HG02938 (cell line): ENCODE measurements at regions not wholly inside any gene's neighbourhood (a gene's known extent, or its start where the extent isn't known, plus 50 kb on each side); places are given as distances from the start of the nearest gene placed in this dataset.

Source experiments
- ATAC-seq: cut with Tn5 transposase; IDR thresholded peaks from one replicate; pipeline ENCODE4 v1.9.1; 2021; ENCODE audit warnings: mild to moderate bottlenecking, moderate library complexity; ENCODE audit not compliant: unreplicated experiment

DNA sequence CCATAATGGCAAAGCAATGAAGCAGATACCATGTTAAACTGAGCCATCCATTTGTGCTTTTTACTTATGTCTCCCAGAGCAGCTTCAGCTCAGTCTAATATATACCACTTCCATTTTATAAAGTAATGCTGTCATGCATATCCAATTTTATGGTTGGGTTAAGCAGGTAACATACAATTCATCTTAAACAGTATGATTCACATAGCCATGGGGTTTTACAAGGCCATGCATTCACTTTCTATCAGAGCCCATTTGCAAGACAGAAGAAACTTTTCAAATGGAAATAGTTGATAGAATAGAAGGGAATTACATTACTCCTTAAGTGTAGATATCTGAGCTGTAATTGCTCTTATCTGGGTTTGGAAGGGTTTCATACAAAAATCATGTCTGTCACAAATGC lies 580.5 kb upstream of the CXADR start:
- ATAC-seq, result no peak

GRCh38 chr21:16942703-16943102 lies 570.1 kb upstream of the CXADR start:
- ATAC-seq, result no peak

- no peak for ATAC-seq
Observed at GRCh38 chr21:16943231-16943630, 569.6 kb upstream of the CXADR start.

DNA sequence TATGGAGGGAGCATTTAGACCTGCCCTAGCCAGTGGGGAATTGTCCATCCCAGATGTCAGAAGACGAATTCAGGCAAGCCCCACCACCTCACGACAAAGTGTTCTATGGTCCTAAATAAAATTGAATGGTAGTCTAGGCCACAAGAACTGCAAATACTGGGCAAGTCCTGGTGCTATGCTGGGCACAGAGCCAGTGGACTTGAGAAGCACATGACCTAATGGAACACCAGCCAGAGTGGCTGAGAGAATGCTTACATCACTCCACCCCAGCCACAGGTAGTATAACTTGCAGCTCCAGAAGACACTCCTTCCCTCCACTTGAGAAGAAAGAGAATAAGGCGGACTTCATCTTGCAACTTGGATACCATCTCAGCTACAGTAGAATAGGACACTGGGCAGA lies 567.3 kb upstream of the CXADR start:
- no peak for ATAC-seq

- no peak for ATAC-seq
Observed at GRCh38 chr21:16956824-16957223, 556.0 kb upstream of the CXADR start.

DNA sequence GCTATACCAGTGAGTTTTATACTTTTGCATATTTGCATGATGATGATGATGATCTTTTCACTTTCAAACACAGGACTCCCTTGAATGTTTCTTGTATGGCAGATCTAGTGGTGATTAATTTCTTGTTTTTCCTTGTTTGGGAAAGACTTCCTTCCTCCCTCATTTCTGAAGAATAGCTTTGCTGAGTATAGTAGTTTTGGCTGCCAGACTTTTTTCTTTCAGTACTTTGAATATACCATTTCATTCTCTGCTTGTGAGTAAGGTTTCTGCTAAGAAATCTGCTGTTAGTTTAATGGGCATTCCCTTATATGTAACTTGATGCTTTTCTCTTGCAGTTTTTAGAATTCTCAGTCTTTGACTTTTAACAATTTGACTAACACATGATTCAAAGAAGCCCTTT lies 547.4 kb upstream of the CXADR start:
- no peak for ATAC-seq

GRCh38 chr21:16968436-16968835 lies 544.4 kb upstream of the CXADR start:
- ATAC-seq, result no peak

GRCh38 chr21:16969636-16970035 lies 543.2 kb upstream of the CXADR start:
- ATAC-seq, result no peak

GRCh38 chr21:16974060-16974459 lies 538.8 kb upstream of the CXADR start:
- ATAC-seq, result no peak

DNA sequence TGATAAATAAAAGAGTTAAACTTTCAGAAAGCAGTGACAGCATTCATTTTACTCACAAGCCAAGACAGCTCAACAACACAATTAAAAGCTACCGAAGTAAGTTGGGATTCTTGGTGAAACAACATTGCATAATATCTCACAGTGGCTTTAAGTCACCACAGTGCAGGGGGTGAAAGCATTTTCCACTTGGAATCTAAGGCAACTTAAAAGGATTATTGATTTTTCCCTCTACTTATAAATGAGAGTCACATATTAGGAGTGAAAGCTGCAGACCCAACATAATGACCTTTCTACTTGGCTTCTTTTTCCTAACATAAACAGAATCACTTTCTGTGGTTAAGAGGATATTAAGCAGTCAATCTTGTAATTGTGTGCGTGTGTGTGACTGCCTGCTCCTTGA lies 536.6 kb upstream of the CXADR start:
- ATAC-seq, result no peak

- no peak for ATAC-seq
Observed at GRCh38 chr21:16978309-16978895, 534.4 kb upstream of the CXADR start.

DNA sequence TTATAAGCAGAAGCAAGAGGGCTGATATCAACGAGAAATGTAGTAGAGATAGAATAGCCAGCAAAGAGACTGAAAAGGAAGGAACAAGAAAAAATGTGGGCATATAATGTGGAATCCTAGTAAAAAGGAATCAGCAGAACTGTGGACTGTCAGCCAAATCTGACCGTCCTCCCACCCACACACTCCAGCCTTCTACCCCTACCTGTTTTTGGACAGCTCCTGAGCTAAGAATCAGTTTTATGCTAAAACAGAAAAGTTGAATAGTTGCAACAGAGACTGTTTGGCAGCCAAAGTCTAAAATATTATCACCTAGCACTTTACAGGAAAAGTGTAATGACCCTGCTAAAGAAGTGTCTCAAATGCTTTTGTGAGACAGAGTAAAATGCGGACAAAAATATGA lies 533.3 kb upstream of the CXADR start:
- ATAC-seq, result no peak

- ATAC-seq, result no peak
Observed at GRCh38 chr21:16983420-16983819, 529.4 kb upstream of the CXADR start.

DNA sequence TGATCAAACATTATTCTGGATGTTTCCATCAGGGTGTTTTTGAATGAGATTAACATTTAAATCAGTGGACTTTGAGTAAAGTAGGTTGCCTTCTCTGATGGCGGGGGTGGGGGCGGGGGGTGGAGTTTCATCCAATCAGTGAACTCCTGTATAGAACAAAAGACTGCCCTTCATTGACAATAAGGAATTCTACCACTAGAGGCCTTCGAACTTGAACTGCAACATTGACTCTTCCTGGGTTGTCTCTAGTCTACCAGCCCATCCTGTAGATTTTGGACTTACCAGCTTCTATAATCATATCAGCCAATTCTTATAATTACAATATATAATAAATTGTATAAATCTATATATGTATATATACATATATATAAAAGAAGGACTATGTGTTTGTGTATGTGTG lies 520.4 kb upstream of the CXADR start:
- no peak for ATAC-seq

DNA sequence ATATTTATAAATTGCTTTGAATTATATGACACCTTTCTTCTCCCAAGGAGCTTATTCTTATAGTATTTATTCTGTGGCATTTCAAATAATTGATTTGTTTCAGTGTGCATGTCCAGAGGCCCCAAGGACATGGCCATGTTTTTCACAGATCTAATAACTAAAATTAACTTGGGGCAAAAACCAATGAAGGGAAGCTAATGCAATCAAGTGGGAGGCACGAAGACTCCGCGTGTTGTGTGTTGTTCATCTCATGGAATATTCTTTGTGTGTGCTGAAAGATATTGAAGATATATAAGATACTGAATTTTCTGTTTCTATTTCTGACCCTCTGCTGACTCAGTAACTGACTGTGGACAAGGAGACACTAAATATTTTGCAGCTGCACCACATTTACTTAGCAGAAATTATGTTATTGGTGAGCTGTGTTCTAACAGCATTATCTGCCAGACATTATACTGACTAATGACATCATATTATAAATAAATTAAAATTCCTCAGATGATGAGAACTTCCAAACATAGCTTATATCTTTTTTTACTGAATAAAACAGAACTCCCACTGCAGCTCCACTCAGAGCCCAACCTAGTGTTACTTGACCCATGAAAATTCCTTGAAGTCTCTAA lies 519.3 kb upstream of the CXADR start:
- ATAC-seq, result no peak

- no peak for ATAC-seq
Observed at GRCh38 chr21:17002594-17003257, 510.1 kb upstream of the CXADR start.

DNA sequence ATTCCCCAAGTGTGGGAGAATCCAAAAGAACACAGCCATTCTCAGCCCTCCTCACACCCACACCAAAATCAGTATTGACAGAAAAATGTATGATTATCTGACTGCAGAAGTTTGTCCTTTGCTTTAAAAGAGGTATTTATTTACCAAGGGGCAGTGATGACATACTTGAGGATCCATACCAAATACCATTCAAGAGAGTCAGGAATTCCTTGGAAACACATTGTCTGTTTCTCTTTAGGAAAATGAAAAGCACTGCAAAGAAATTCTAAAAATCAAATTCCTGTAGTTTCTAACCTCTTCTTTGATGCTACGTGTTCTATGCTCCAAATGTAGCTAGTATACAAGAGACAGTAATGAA lies 509.6 kb upstream of the CXADR start:
- no peak for ATAC-seq

DNA sequence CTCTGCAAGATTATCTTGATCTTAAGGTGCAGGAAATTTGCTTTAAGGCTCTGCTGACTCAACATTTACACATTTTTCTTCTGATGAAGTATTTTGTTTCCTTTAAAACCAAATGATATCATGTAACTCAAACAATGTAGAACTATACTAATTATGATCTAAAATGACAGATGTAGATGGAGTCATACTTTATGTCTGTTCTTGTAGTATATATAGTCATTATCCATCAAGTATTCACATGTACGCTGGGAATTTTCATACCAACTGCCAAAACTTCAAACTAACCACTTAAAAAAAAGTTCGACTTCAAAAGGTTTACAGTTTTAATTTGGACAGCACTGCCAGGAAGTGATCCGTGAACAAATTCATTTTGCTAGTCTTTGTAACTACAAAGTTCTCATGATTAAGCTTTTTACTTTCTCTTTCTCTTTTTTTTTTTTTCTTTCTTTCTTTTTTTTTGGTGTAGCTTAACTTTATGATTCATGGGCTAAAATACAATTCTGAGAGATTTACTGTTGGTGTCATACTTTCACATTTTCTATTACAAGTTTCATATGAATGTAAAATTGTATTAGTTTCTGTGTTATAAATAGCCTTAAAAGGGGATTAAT lies 509.0 kb upstream of the CXADR start:
- ATAC-seq, result no peak

GRCh38 chr21:17032141-17032655 lies 480.6 kb upstream of the CXADR start:
- no peak for ATAC-seq

GRCh38 chr21:17044696-17045095 lies 468.1 kb upstream of the CXADR start:
- no peak for ATAC-seq

DNA sequence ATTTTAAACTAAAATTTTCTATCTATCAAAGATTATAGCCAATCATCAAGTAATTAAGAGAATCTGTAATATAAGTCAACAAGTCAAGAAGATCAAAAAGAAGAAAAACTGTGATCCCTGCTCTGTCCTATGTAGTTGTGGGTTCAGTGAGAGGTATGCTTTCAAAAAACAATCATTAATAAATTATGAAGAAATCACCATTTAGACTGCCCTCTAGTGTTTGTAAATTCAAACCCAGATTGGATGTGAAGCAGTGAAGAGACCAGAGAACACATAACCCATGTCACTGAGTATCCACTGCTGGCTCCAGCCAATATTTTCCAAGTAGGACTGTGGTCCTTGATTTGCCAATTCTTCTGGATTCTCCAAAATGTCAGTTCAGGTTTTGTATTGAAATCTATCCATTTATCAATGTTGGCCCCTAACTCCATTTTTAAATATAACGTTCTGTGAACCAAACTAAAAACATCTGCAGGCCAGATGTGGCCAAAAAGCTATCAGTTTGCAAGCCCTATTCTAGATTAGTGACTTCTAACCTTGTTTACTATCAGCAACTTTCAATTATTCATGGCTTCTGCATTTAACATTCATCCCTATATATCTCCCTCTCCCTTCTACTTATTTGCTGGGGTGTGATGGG lies 467.5 kb upstream of the CXADR start:
- no peak for ATAC-seq

- ATAC-seq, result no peak
Observed at GRCh38 chr21:17048974-17049373, 463.9 kb upstream of the CXADR start.
